ENCODE measurements at regions not wholly inside any gene's neighbourhood (a gene's known extent, or its start where the extent isn't known, plus 50 kb on each side); places are given as distances from the start of the nearest gene placed in this dataset.

DNA sequence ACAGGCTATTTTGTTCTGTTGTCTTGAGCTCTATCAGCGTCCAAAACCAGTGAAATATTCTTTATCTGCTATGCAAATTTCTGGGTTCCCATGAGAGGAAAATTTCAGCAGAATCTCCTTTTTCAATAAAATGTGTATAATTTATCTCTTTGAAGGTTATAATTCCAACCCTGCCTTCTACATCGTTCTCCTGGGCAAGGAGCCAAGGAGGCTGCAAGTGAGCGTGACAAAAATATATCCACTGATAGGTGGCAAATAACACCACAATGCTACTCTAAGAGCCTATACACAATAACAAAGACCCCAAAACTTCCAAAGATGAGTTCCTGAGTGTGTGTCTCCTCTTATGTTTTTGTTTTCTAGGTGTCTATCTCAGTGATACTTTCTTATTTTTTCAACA is 664.7 kb upstream of the SORCS1 start:
- no peak for FAIRE-seq

DNA sequence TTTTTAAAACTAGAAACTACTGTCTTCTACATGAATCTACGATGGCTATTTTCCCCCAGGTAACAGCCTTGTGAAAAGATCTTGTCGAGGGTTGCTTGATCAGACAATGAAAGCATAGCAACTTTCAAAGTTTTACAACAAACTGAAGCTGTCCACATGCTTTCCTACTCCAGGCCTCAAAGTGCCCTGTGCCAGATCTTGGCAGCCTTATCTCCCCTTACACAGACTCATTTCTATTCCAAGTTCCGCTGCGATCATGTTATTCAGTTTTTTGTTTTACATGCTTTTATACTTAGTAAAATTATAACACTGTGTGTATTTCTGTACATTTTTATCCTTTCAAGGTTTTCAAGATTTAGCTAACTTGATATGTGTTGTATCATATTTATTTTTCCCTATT is 661.7 kb upstream of the SORCS1 start:
- FAIRE-seq: no peak

DNA sequence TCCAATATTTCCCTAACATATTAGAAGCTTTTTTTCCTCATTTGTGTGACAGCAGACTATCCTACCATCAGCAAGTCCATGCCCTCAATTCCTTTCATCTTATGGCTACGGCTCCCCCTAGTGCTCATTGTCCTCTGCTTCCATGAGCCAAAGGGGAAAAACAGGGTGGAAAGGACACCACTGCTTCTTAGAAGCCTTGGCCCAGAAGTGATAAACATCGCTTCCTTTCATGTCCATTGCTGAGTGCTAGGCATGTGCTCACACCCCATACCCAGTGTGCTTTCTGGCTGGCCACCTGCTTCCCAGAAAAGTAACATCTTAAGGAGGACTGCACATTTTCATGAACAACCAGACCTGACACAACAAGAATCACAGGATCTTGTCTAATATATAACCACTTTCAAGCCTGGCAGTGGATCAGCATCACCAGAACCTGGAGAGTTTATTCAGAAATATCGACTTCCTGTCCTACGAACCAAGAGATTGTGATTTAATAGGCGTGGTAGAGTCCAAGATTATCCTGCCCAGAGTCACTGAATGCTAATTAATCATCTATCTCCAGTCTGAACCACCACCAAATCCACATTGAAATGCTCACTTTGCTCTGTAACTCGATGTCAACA is 650.5 kb upstream of the SORCS1 start:
- FAIRE-seq: no peak

GRCh38 chr10:107813451-107814162 is 649.1 kb upstream of the SORCS1 start:
- no peak for FAIRE-seq

GRCh38 chr10:107809889-107810288 is 645.4 kb upstream of the SORCS1 start:
- no peak for FAIRE-seq

- FAIRE-seq: no peak
These were observed 643.3 kb upstream of the SORCS1 start for GRCh38 chr10:107807836-107808235.

- no peak for FAIRE-seq
These were observed 641.5 kb upstream of the SORCS1 start for GRCh38 chr10:107806026-107806425.

- no peak for FAIRE-seq
These were observed 639.0 kb upstream of the SORCS1 start for GRCh38 chr10:107803546-107803945.

DNA sequence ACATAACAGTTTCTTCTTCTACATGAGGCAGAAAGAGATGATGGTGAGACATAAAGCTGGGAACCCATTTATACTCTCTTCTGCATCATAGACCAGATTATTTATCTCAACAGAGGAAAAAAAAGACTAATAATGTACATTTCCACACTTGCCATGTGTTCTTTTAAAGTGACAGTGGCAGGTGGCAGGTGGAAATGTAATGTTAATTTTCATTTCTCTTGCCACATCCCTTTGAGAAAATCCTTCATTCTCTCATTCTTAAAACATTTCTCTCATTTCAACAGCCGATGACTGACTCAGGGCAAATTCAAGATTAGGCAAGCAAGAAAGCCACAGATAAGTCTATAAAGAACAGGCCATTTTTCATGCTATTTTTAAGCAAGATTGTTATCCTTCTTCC is 635.6 kb upstream of the SORCS1 start:
- FAIRE-seq: no peak

DNA sequence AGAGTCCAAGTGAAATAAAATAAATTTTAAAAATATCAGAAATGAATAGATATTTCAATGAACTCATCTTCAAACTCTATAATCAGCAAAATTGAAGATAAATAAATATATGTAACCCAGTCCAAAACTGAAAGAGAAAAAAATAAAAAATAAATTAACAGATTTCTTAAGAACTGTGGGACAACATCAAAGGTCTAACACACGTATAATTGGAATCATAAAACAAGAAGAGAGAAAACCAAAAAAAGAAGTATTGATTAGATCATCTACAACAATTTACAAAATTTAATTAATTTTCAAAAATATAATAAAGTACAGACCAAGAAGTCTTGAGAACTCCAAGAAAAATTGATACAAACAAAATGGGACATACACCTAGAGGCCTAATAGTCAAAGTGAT is 625.8 kb upstream of the SORCS1 start:
- no peak for FAIRE-seq

DNA sequence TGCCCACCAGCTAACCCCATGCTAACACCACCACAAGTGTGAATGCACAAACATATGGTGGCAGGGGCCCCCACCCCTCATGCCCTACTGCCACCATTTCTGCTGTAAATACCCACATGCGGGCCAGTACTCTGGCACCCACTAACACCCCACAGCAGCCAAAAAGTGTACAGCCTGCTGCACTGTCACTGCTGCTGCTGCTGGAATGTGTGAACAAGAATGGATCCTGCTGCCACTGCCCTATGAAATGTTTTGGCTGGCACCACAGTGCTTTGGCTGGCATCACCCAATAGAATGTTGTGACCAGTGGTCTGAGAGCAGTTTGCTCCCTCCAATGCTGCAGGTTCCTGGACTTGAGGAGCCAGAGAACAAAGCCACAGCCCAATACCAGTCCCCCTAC is 606.6 kb upstream of the SORCS1 start:
- no peak for FAIRE-seq

DNA sequence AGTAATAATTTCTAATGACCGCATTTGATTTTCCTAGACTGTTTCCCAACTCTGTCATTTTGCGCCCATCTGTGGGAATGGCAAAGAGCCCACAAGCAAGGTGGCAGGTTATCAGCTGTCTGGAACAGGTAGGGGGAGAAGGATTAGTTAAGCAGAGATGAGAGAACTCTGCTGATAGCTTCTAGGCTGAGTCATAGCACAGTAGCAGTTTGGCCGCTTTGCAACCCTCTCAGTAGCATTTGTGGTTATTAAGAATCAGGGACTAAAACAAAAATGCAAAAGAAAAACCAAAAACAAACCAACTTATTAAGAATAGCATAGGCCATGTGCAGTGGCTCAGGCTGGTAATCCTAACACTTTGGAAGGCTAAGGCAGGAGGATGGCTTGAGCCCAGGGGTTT is 602.7 kb upstream of the SORCS1 start:
- no peak for FAIRE-seq

GRCh38 chr10:107754814-107755213 is 590.3 kb upstream of the SORCS1 start:
- no peak for FAIRE-seq

DNA sequence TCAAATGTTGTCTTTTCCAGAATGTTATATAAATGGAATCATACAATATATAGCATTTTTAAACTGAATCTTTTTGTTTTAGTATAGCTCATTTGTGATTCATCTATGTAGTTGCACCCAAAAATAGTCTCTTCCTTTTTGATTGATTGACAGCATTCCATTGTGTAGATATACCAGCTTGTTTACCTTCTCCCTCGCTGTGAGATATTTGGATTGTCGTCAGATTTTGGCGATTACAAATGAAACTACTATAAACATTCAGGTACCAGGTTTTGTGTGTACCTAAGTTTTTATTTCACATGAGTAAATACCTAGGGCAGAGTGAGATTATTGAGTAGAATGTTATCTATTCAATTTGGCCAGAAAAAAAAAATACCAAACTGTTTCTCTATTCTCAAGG is 584.7 kb upstream of the SORCS1 start:
- no peak for FAIRE-seq

GRCh38 chr10:107747851-107748250 is 583.3 kb upstream of the SORCS1 start:
- no peak for FAIRE-seq

DNA sequence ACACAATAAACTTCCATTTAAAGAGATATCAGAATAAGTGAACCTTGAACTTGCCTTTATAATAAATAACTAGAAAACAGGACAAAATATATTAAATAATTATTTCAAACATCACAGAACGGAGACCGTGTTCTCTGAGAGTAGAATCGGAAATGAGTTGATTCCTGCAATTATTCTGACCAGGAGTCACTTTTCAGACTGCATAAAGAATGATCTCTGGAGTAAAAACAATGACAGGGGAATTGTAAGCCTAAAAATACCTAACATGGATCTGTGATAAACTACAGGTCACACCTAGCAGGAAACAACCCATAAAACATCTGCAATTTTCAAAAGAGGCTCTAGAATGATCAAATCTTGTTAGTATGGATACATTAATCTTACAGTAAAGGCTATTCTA is 577.5 kb upstream of the SORCS1 start:
- no peak for FAIRE-seq

GRCh38 chr10:107740962-107741690 is 576.6 kb upstream of the SORCS1 start:
- FAIRE-seq: no peak

- FAIRE-seq: no peak
These were observed 575.4 kb upstream of the SORCS1 start for GRCh38 chr10:107739951-107740350.

DNA sequence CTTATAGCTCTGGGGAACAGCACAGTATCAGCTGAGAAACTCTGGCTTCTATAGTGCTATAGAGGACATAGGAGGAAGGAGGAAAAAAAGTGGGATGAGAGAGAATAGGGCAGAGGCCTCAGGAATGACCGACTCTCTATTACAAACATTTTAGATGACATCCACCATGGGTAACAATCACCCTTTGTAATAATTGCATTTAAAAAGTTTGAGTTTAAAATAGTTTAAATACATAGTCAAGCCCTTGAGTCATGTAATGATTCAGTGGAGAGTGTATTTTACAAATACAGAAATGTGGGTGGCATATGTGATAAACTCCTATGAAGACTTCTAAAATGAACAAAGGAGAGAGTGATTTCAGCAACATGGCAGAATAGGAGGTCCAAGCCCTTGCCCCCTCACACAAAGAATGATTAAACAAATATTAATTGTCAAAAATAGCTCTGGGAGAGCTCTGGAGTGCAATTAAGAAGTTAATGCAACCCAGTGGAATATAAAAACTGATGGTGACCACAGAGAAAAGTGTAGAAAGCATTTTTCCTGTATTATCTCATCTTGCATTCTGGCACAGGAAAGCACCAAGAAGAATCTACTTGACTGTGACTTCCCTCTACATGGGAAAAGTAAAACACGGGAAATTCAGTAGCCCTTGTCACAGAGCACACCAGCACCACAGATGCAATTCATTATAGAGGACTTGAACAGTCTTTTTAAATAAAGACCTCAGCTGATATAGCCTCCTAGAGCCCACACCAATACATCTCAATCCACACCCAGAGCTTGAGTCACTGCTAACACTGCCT is 569.0 kb upstream of the SORCS1 start:
- no peak for FAIRE-seq

DNA sequence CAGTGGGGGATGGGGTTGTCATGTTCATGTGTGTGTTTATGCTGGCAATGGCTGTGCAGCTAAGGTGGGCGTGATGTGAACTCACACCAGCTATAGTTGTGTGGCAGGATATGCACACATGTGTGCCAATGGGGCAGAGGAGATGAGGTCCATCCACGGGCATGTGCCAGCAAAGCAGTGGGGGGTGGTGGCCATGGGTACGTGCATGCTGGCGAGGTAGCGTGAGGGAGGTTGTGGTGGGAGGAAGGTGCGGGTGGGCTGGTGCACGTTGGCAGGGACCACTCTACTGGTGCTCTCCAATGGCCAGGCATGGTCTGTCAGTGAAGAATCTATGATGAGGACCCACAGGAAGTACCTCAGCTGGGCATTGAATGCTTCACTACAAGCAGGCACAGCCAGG is 567.5 kb upstream of the SORCS1 start:
- FAIRE-seq: no peak

GRCh38 chr10:107728807-107729206 is 564.3 kb upstream of the SORCS1 start:
- no peak for FAIRE-seq

DNA sequence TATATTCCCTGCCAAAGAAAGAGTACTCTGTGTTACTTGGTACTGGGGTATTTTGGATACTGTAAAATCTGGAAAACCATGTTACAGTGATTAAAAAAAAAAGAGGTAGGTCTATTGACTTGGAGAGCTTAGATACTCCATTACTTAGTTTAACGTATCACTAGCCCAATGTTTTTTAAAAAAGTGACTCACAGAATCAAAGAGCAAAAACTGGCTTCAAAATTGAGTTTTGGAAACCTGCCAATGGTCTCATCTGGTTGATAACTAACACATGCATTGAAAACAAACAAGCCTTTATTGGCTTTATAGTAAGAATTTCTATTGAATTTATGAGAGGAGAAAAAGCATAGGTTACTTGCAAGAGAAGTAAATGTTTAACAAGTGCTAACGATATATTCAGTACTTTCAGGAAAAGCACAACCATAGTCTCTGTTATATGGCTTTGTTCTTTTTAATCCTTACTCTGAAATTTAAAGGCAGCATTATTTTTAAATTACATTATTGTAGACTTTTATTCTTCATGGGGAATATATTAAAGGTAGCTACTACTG is 563.3 kb upstream of the SORCS1 start:
- no peak for FAIRE-seq

- FAIRE-seq: no peak
These were observed 554.4 kb upstream of the SORCS1 start for GRCh38 chr10:107718864-107719263.
